ENCODE measurements at regions not wholly inside any gene's neighbourhood (a gene's known extent, or its start where the extent isn't known, plus 50 kb on each side); places are given as distances from the start of the nearest gene placed in this dataset.

GRCh38 chr3:166422556-166422955, 585.3 kb upstream of the BCHE start:
- CTCF ChIA-PET: no interaction called here
- no TSS peak for BruUV-seq (replicated peaks)
- TF ChIP-seq CTCF (conservative IDR thresholded peaks at IDR 0.05; ENCODE audit: low read depth, low read length) (no peak), EZH2phosphoT487 (IDR thresholded peaks at IDR 0.05; ENCODE audit: borderline replicate concordance, low read length) (no peak), EZH2 (IDR thresholded peaks at IDR 0.05; ENCODE audit: low read length, unreplicated experiment) (no peak)

GRCh38 chr3:166420071-166420470, 582.8 kb upstream of the BCHE start:
- no peaks in the 10 kb centered on the region for H3K36me3 ChIP-seq (ENCODE audit: low read depth, low read length)
- H3K9me3 ChIP-seq (ENCODE audit: low read length): no peaks in the 10 kb centered on the region
- H3K4me1 ChIP-seq (ENCODE audit: insufficient read depth, low read length): no peaks in the 10 kb centered on the region
- no peaks in the 10 kb centered on the region for H3F3A ChIP-seq (ENCODE audit: low read length, unreplicated experiment)
- ChIA-PET POLR2A (ENCODE audit: unreplicated experiment) (interaction anchor here (0.6 kb wide), 1 partner anchor 370 kb away, joined by 3 read pairs; no protein-coding TSS in a partner anchor), CTCF (no interaction called here)
- TF ChIP-seq CTCF (conservative IDR thresholded peaks at IDR 0.05; ENCODE audit: low read depth, low read length) (no peak), EZH2phosphoT487 (IDR thresholded peaks at IDR 0.05; ENCODE audit: borderline replicate concordance, low read length) (no peak), EZH2 (IDR thresholded peaks at IDR 0.05; ENCODE audit: low read length, unreplicated experiment) (no peak)
- H3K27me3 ChIP-seq (ENCODE audit: low read length): no peaks in the 10 kb centered on the region
- intact Hi-C loops (cut with micrococcal nuclease): no loop called here
- no peaks in the 10 kb centered on the region for H3K79me2 ChIP-seq (ENCODE audit: low read length)
- H3K27ac ChIP-seq (ENCODE audit: low read length): no peak overlapping the region
- H4K20me1 ChIP-seq (ENCODE audit: low read length): no peaks in the 10 kb centered on the region
- no peaks in the 10 kb centered on the region for H3K9me2 ChIP-seq (replicated peaks; ENCODE audit: low read length)
- no peak overlapping the region for H3K4me3 ChIP-seq (ENCODE audit: low read length)
- no peak overlapping the region for H3K9ac ChIP-seq (ENCODE audit: low read length)
- no TSS peak for BruUV-seq (replicated peaks)
- ATAC-seq (no peak), DNase-seq (no peak)
- H3K4me2 ChIP-seq (ENCODE audit: low read length): no peak overlapping the region
- H2AFZ ChIP-seq (ENCODE audit: low read length): no peak overlapping the region

More at GRCh38 chr3:166422556-166422955, 585.3 kb upstream of the BCHE start:
- H3K9ac ChIP-seq (ENCODE audit: low read length): no peak overlapping the region
- no peaks in the 10 kb centered on the region for H3K9me2 ChIP-seq (replicated peaks; ENCODE audit: low read length)
- no peak overlapping the region for H3K27ac ChIP-seq (ENCODE audit: low read length)
- H3K27me3 ChIP-seq (ENCODE audit: low read length): no peaks in the 10 kb centered on the region
- H3K36me3 ChIP-seq (ENCODE audit: low read depth, low read length): no peaks in the 10 kb centered on the region
- H3F3A ChIP-seq (ENCODE audit: low read length, unreplicated experiment): no peaks in the 10 kb centered on the region
- POLR2A ChIA-PET (ENCODE audit: unreplicated experiment): no interaction called here
- ATAC-seq (no peak), DNase-seq (no peak)
- H3K4me2 ChIP-seq (ENCODE audit: low read length): no peak overlapping the region
- no peaks in the 10 kb centered on the region for H4K20me1 ChIP-seq (ENCODE audit: low read length)
- no peak overlapping the region for H3K4me3 ChIP-seq (ENCODE audit: low read length)
- no peaks in the 10 kb centered on the region for H3K9me3 ChIP-seq (ENCODE audit: low read length)
- H3K79me2 ChIP-seq (ENCODE audit: low read length): no peaks in the 10 kb centered on the region
- H2AFZ ChIP-seq (ENCODE audit: low read length): no peak overlapping the region
- intact Hi-C loops (cut with micrococcal nuclease): no loop called here
- H3K4me1 ChIP-seq (ENCODE audit: insufficient read depth, low read length): no peaks in the 10 kb centered on the region

- Histone ChIP-seq H2AFZ (ENCODE audit: low read length) (no peak overlapping the region), H3K4me3 (ENCODE audit: low read length) (no peak overlapping the region), H3K27ac (ENCODE audit: low read length) (no peak overlapping the region), H3K27me3 (ENCODE audit: low read length) (no peaks in the 10 kb centered on the region), H3K36me3 (ENCODE audit: low read depth, low read length) (no peaks in the 10 kb centered on the region), H3K9ac (ENCODE audit: low read length) (no peak overlapping the region), H4K20me1 (ENCODE audit: low read length) (no peaks in the 10 kb centered on the region), H3K79me2 (ENCODE audit: low read length) (no peaks in the 10 kb centered on the region), H3F3A (ENCODE audit: low read length, unreplicated experiment) (no peaks in the 10 kb centered on the region), H3K9me3 (ENCODE audit: low read length) (no peaks in the 10 kb centered on the region), H3K9me2 (replicated peaks; ENCODE audit: low read length) (no peaks in the 10 kb centered on the region), H3K4me1 (ENCODE audit: insufficient read depth, low read length) (no peaks in the 10 kb centered on the region), H3K4me2 (ENCODE audit: low read length) (no peak overlapping the region)
- ChIA-PET POLR2A (ENCODE audit: unreplicated experiment) (no interaction called here), CTCF (no interaction called here)
- intact Hi-C loops (cut with micrococcal nuclease): no loop called here
- no peak for TF ChIP-seq EZH2 (IDR thresholded peaks at IDR 0.05; ENCODE audit: low read length, unreplicated experiment)
- no peak for TF ChIP-seq CTCF (conservative IDR thresholded peaks at IDR 0.05; ENCODE audit: low read depth, low read length)
- no peak for TF ChIP-seq EZH2phosphoT487 (IDR thresholded peaks at IDR 0.05; ENCODE audit: borderline replicate concordance, low read length)
- BruUV-seq (replicated peaks): no TSS peak
- no peak for ATAC-seq
- no peak for DNase-seq
Measured at GRCh38 chr3:166405896-166406295, 568.7 kb upstream of the BCHE start.
